T-helper 1 cell treated with Interleukin-12 subunit alpha and Interleukin-12 subunit beta and Interleukin-4 antibody, amounts not matched to agents 30 ng/mL and 1 ng/mL, for 36 hours (primary cell): ENCODE measurements at regions not wholly inside any gene's neighbourhood (a gene's known extent, or its start where the extent isn't known, plus 50 kb on each side); places are given as distances from the start of the nearest gene placed in this dataset.

Experiments
- intact Hi-C: fragments of 100-400 bp; cut with micrococcal nuclease; formaldehyde crosslinking; loops from one replicate; pipeline ENCODE4 v1.15.1; 2024

GRCh38 chr4:36394352-36394903, 113.0 kb downstream of the DTHD1 start:
- intact Hi-C loops, result loop anchor here (1.0 to 5.0 kb wide), 9 partner anchors 8 to 1738 kb away; partner anchors contain the start of gene RELL1

GRCh38 chr4:36399762-36400353, 118.4 kb downstream of the DTHD1 start:
- intact Hi-C loops, result loop anchor here (1.0 to 2.0 kb wide), 8 partner anchors 13 to 265 kb away; no protein-coding TSS in a partner anchor

- intact Hi-C loops, result no loop called here
Observed at GRCh38 chr4:36402008-36402758, 120.8 kb downstream of the DTHD1 start.

- intact Hi-C loops, result no loop called here
Observed at GRCh38 chr4:36411338-36411737, 129.9 kb downstream of the DTHD1 start.

- intact Hi-C loops, result loop anchor here (1.0 kb wide), 1 partner anchor 976 kb away; no protein-coding TSS in a partner anchor
Observed at GRCh38 chr4:36414248-36414647, 132.8 kb downstream of the DTHD1 start.

GRCh38 chr4:36417146-36417545, 135.7 kb downstream of the DTHD1 start:
- intact Hi-C loops, result no loop called here

- intact Hi-C loops, result no loop called here
Observed at GRCh38 chr4:36420111-36420679, 138.8 kb downstream of the DTHD1 start.

- intact Hi-C loops, result no loop called here
Observed at GRCh38 chr4:36422607-36423006, 141.2 kb downstream of the DTHD1 start.

- intact Hi-C loops, result no loop called here
Observed at GRCh38 chr4:36426741-36427140, 145.3 kb downstream of the DTHD1 start.

- intact Hi-C loops, result no loop called here
Observed at GRCh38 chr4:36427696-36428095, 146.3 kb downstream of the DTHD1 start.

GRCh38 chr4:36432586-36432985, 151.2 kb downstream of the DTHD1 start:
- intact Hi-C loops, result no loop called here

GRCh38 chr4:36439556-36439955, 158.1 kb downstream of the DTHD1 start:
- intact Hi-C loops, result no loop called here

- intact Hi-C loops, result no loop called here
Observed at GRCh38 chr4:36445480-36445879, 164.1 kb downstream of the DTHD1 start.

GRCh38 chr4:36446275-36446674, 164.9 kb downstream of the DTHD1 start:
- intact Hi-C loops, result no loop called here

GRCh38 chr4:36461344-36461743, 179.9 kb downstream of the DTHD1 start:
- intact Hi-C loops, result no loop called here

GRCh38 chr4:36467670-36468069, 186.3 kb downstream of the DTHD1 start:
- intact Hi-C loops, result no loop called here

- intact Hi-C loops, result no loop called here
Observed at GRCh38 chr4:36471903-36472302, 190.5 kb downstream of the DTHD1 start.

- intact Hi-C loops, result no loop called here
Observed at GRCh38 chr4:36476135-36476534, 194.7 kb downstream of the DTHD1 start.

- intact Hi-C loops, result no loop called here
Observed at GRCh38 chr4:36477861-36478260, 196.4 kb downstream of the DTHD1 start.

GRCh38 chr4:36485885-36486284, 204.5 kb downstream of the DTHD1 start:
- intact Hi-C loops, result no loop called here

- intact Hi-C loops, result no loop called here
Observed at GRCh38 chr4:36489798-36490197, 208.4 kb downstream of the DTHD1 start.

- intact Hi-C loops, result no loop called here
Observed at GRCh38 chr4:36492041-36492440, 210.6 kb downstream of the DTHD1 start.
